ENCODE measurements at regions not wholly inside any gene's neighbourhood (a gene's known extent, or its start where the extent isn't known, plus 50 kb on each side); places are given as distances from the start of the nearest gene placed in this dataset.

GRCh38 chr10:120012131-120012400 lies 119.5 kb downstream of the SEC23IP start:
- TF ChIP-seq CTCF (IDR thresholded peaks at IDR 0.05): no peak
- no peak for TF ChIP-seq EZH2 (IDR thresholded peaks at IDR 0.05)
- no peak for TF ChIP-seq EZH2phosphoT487 (IDR thresholded peaks at IDR 0.05)

All from neural progenitor cell (in vitro differentiated cells).